Suprapubic skin (tissue), 4 donors: ENCODE measurements at regions not wholly inside any gene's neighbourhood (a gene's known extent, or its start where the extent isn't known, plus 50 kb on each side); places are given as distances from the start of the nearest gene placed in this dataset.

Experiments
- DNase-seq, 2 donors: peaks; one replicate each; pipeline ENCODE4 v3.0.0-alpha.2; 2019; ENCODE audit warnings: low spot score in 2 of 2
- H3K27ac ChIP-seq: fragments of 200-600 bp; sonication (generic); one replicate; pipeline ENCODE4 v1.5.1; 2019
- H3K27me3 ChIP-seq: fragments of 200-600 bp; sonication (generic); one replicate; pipeline ENCODE4 v1.5.1; 2019
- H3K36me3 ChIP-seq: fragments of 200-600 bp; sonication (generic); one replicate; pipeline ENCODE4 v1.5.1; 2019
- H3K4me1 ChIP-seq: fragments of 200-600 bp; sonication (generic); one replicate; pipeline ENCODE4 v1.5.1; 2019
- H3K4me3 ChIP-seq: fragments of 200-600 bp; sonication (generic); one replicate; pipeline ENCODE4 v1.5.1; 2019; ENCODE audit warnings: mild to moderate bottlenecking
- H3K9me3 ChIP-seq: fragments of 200-600 bp; sonication (generic); one replicate; pipeline ENCODE4 v1.5.1; 2019
- EP300 ChIP-seq: sonication (generic); formaldehyde crosslinking; IDR thresholded peaks from one replicate; pipeline ENCODE4 v1.6.1; 2017; ENCODE audit warnings: antibody characterized with exemption
- POLR2A ChIP-seq, 2 donors: fragments of 450-650 bp; IDR thresholded peaks; one replicate each; pipeline ENCODE4 v1.6.1; 2017; ENCODE audit warnings: antibody characterized with exemption in 2 of 2, mild to moderate bottlenecking in 2 of 2, moderate library complexity in 2 of 2
- POLR2AphosphoS5 ChIP-seq, 3 donors: sonication (generic); formaldehyde crosslinking; IDR thresholded peaks; one replicate each; pipeline ENCODE4 v1.6.1; 2017; ENCODE audit warnings: antibody characterized with exemption in 3 of 3
- WGBS: methylation state at CpG from one replicate; pipeline ENCODE4 v1.1.5; 2018; 5-methylcytosine and 5-hydroxymethylcytosine counted together
- TF ChIP-seq, protein P1 (sequence below), 2 donors: fragments of 200-600 bp in 1 of 2; fragments of 450-650 bp in 1 of 2; sonication (generic) in 1 of 2; IDR thresholded peaks; one replicate each; pipeline ENCODE4 v1.5.1; 2016 to 2019; ENCODE audit warnings: antibody characterized with exemption in 2 of 2, mild to moderate bottlenecking in 1 of 2, moderate library complexity in 1 of 2

DNA sequence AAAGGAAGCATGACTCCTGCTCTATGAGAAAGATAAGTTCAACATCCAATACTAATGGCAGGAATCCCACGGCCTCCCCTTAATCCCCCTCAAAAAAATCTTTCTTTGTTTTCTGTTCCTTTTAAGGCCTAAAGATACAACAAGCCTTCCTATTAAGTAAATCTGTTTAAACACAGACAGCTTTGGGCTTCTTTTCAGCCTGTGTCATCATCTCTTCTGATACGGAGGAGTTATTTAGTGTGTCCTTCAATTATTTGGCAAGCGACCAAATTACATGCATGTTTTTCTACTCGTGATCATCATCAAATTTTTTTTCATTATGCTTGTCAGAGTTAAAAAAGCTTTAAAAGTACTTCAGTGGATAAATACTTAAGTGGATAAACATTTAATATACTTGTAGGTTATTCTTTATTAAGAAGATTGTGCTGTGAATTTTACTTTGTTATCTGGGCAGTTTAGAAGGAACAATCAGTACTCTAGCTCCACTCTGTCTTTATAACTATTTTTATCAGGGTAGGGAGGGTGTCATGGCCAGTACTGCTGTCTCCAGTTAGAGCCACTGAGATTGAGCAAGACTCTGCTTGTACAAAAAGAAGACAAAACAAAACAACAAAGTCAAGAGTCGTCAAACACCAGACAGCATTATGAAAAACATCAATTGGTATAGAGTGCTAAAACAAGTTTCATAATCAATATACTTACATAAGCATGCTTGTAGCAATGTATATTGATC, 210.7 kb downstream of the PRR32 start:
- no peaks in the 10 kb centered on the region for H3K9me3 ChIP-seq
- no peaks in the 10 kb centered on the region for H3K36me3 ChIP-seq
- H3K4me3 ChIP-seq: no peak overlapping the region
- peak overlapping the region; percentile 24 for H3K27ac ChIP-seq
- H3K27me3 ChIP-seq: no peaks in the 10 kb centered on the region
- DNase-seq: no peak
- TF ChIP-seq, protein P1, sequence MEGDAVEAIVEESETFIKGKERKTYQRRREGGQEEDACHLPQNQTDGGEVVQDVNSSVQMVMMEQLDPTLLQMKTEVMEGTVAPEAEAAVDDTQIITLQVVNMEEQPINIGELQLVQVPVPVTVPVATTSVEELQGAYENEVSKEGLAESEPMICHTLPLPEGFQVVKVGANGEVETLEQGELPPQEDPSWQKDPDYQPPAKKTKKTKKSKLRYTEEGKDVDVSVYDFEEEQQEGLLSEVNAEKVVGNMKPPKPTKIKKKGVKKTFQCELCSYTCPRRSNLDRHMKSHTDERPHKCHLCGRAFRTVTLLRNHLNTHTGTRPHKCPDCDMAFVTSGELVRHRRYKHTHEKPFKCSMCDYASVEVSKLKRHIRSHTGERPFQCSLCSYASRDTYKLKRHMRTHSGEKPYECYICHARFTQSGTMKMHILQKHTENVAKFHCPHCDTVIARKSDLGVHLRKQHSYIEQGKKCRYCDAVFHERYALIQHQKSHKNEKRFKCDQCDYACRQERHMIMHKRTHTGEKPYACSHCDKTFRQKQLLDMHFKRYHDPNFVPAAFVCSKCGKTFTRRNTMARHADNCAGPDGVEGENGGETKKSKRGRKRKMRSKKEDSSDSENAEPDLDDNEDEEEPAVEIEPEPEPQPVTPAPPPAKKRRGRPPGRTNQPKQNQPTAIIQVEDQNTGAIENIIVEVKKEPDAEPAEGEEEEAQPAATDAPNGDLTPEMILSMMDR (IDR thresholded peaks at IDR 0.05): no peak
- TF ChIP-seq EP300: no peak
- TF ChIP-seq POLR2A (IDR thresholded peaks at IDR 0.05): no peak
- TF ChIP-seq POLR2AphosphoS5 (IDR thresholded peaks at IDR 0.05): no peak
- WGBS: 26% methylated on average over 5 of the region's 5 CpGs
- no peaks in the 10 kb centered on the region for H3K4me1 ChIP-seq

- Histone ChIP-seq H3K27me3 (no peaks in the 10 kb centered on the region), H3K36me3 (no peaks in the 10 kb centered on the region), H3K27ac (no peak overlapping the region), H3K4me3 (no peak overlapping the region), H3K9me3 (no peaks in the 10 kb centered on the region), H3K4me1 (no peaks in the 10 kb centered on the region)
- no peak for TF ChIP-seq POLR2AphosphoS5 (IDR thresholded peaks at IDR 0.05)
- no peak for TF ChIP-seq EP300
- TF ChIP-seq, protein P1 (IDR thresholded peaks at IDR 0.05): no peak
- TF ChIP-seq POLR2A (IDR thresholded peaks at IDR 0.05): no peak
- WGBS: 28% methylated on average over 2 of the region's 2 CpGs
- DNase-seq: no peak
Observed at GRCh38 chrX:127037159-127037558, 217.6 kb downstream of the PRR32 start.

- Histone ChIP-seq H3K4me3 (no peak overlapping the region), H3K27me3 (no peaks in the 10 kb centered on the region), H3K36me3 (no peaks in the 10 kb centered on the region), H3K4me1 (no peaks in the 10 kb centered on the region), H3K9me3 (no peaks in the 10 kb centered on the region), H3K27ac (no peak overlapping the region)
- 19% methylated on average over 1 of the region's 1 CpG for WGBS
- no peak for DNase-seq
- TF ChIP-seq POLR2A (IDR thresholded peaks at IDR 0.05) (no peak), POLR2AphosphoS5 (IDR thresholded peaks at IDR 0.05) (no peak), EP300 (no peak)
- TF ChIP-seq, protein P1 (IDR thresholded peaks at IDR 0.05): no peak
Observed at GRCh38 chrX:127038065-127038464, 218.5 kb downstream of the PRR32 start.

DNA sequence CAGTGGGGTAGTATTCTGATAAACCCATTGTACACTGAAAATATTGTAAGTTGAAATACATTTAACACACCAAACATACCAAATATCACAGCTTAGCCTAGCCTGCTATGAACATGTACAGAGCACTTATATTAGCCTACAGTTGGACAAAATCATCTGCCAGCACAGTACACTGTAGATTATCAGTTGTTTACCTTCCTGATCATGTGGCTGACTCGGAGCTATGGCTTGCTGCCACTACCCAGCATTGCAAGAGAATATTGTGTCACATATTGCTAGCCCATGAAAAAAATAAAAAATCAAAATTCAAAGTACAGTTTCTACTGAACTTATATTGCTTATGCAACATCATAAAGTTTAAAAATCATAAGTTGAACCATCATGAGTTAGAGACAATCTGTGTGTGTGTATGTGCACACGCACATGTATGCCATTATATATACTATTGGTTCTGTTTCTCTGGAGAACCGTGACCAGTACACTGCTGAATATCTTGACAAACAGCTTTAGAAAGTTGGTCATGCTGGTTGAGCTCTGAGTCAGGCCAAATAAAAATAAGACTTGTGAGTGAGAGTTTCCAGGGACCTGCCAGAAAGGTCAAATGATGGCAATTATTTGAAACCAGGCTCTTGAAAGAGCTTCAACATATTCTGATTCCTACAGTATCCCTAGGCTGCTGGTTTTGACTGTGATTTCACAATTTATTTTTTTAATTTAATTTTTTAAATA, 238.5 kb downstream of the PRR32 start:
- no peak for TF ChIP-seq POLR2AphosphoS5 (IDR thresholded peaks at IDR 0.05)
- TF ChIP-seq, protein P1 (IDR thresholded peaks at IDR 0.05): no peak
- 63% methylated on average over 3 of the region's 3 CpGs for WGBS
- Histone ChIP-seq H3K4me1 (no peaks in the 10 kb centered on the region), H3K27me3 (no peaks in the 10 kb centered on the region), H3K36me3 (no peaks in the 10 kb centered on the region), H3K27ac (no peak overlapping the region), H3K4me3 (no peak overlapping the region), H3K9me3 (no peaks in the 10 kb centered on the region)
- DNase-seq: no peak

- TF ChIP-seq POLR2AphosphoS5 (IDR thresholded peaks at IDR 0.05) (no peak), EP300 (no peak), POLR2A (IDR thresholded peaks at IDR 0.05) (no peak)
- TF ChIP-seq, protein P1 (IDR thresholded peaks at IDR 0.05): no peak
- DNase-seq: no peak
- no peaks in the 10 kb centered on the region for H3K4me1 ChIP-seq
Observed at GRCh38 chrX:127085939-127086338, 266.4 kb downstream of the PRR32 start.

More at GRCh38 chrX:127085939-127086338, 266.4 kb downstream of the PRR32 start:
- Histone ChIP-seq H3K27me3 (no peaks in the 10 kb centered on the region), H3K4me3 (no peak overlapping the region), H3K9me3 (no peaks in the 10 kb centered on the region), H3K36me3 (no peaks in the 10 kb centered on the region), H3K27ac (no peak overlapping the region)
- 69% methylated on average over 2 of the region's 2 CpGs for WGBS
